PC-9 (cell line): ENCODE measurements at regions not wholly inside any gene's neighbourhood (a gene's known extent, or its start where the extent isn't known, plus 50 kb on each side); places are given as distances from the start of the nearest gene placed in this dataset.

Experiments
- EZH2 ChIP-seq: fragments of 200-600 bp; sonication (generic); IDR thresholded peaks from 2 replicates; pipeline ENCODE4 v1.8.0; 2017; ENCODE audit warnings: antibody characterized with exemption, low read depth
- TF ChIP-seq, protein P1 (sequence below): fragments of 200-600 bp; sonication (generic); conservative IDR thresholded peaks from 2 replicates; pipeline ENCODE4 v1.6.1; 2017; ENCODE audit warnings: mixed run types, antibody characterized with exemption, mild to moderate bottlenecking, moderate library complexity

DNA sequence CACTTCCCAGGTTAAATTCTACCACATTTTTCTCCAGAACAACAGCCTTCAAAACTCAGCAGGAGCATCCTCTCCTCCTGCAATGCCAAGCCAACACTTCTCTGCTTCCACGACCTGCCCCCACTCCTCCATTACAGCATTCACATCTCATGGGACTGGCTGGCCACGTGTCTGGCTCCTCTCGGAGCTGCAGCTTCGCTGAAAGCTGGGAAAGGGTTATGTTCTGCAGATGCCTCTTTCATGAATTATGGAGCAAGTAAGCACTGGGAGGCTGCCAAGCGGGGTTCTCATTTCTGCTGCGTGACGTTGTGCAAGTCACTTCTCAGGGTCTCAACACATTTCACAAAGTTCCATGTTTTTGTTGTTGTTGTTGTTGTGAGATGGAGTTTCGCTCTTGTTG lies 142.2 kb upstream of the RFLNA start:
- no peak for TF ChIP-seq EZH2
- TF ChIP-seq, protein P1, sequence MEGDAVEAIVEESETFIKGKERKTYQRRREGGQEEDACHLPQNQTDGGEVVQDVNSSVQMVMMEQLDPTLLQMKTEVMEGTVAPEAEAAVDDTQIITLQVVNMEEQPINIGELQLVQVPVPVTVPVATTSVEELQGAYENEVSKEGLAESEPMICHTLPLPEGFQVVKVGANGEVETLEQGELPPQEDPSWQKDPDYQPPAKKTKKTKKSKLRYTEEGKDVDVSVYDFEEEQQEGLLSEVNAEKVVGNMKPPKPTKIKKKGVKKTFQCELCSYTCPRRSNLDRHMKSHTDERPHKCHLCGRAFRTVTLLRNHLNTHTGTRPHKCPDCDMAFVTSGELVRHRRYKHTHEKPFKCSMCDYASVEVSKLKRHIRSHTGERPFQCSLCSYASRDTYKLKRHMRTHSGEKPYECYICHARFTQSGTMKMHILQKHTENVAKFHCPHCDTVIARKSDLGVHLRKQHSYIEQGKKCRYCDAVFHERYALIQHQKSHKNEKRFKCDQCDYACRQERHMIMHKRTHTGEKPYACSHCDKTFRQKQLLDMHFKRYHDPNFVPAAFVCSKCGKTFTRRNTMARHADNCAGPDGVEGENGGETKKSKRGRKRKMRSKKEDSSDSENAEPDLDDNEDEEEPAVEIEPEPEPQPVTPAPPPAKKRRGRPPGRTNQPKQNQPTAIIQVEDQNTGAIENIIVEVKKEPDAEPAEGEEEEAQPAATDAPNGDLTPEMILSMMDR, result no peak
